Esophagus muscularis mucosa (tissue), 4 donors: ENCODE measurements at regions not wholly inside any gene's neighbourhood (a gene's known extent, or its start where the extent isn't known, plus 50 kb on each side); places are given as distances from the start of the nearest gene placed in this dataset.

ENCODE experiments used
- CTCF ChIP-seq, 3 experiments: fragments of 200-600 bp in 2 of 3; fragments of 450-650 bp in 1 of 3; sonication (generic) in 2 of 3; IDR thresholded peaks; one replicate each; pipeline ENCODE4 v1.5.1; 2017 to 2019; ENCODE audit warnings: antibody characterized with exemption in 3 of 3, mild to moderate bottlenecking in 2 of 3, moderate library complexity in 1 of 3
- EP300 ChIP-seq: sonication (generic); formaldehyde crosslinking; IDR thresholded peaks from one replicate; pipeline ENCODE4 v1.6.1; 2017; ENCODE audit warnings: antibody characterized with exemption
- POLR2A ChIP-seq: fragments of 450-650 bp; IDR thresholded peaks from one replicate; pipeline ENCODE4 v1.6.1; 2017; ENCODE audit warnings: antibody characterized with exemption, moderate library complexity, mild to moderate bottlenecking, low read depth
- POLR2AphosphoS5 ChIP-seq, 2 donors: sonication (generic); formaldehyde crosslinking; IDR thresholded peaks; one replicate each; pipeline ENCODE4 v1.6.1; 2017; ENCODE audit warnings: antibody characterized with exemption in 2 of 2

- TF ChIP-seq CTCF (IDR thresholded peaks at IDR 0.05) (no peak), POLR2AphosphoS5 (IDR thresholded peaks at IDR 0.05) (no peak), EP300 (no peak), POLR2A (no peak)
Measured at GRCh38 chr1:60657926-60658325, 424.4 kb upstream of the NFIA start.
